Rectal smooth muscle tissue (tissue), 1 donor: ENCODE measurements at regions not wholly inside any gene's neighbourhood (a gene's known extent, or its start where the extent isn't known, plus 50 kb on each side); places are given as distances from the start of the nearest gene placed in this dataset.

ENCODE experiments used
- H3K27ac ChIP-seq: one replicate; pipeline ENCODE4 v1.7.0; 2013; ENCODE audit warnings: low read depth, low read length, inconsistent platforms
- H3K27me3 ChIP-seq: one replicate; pipeline ENCODE4 v1.7.0; 2013; ENCODE audit warnings: low read length; ENCODE audit not compliant: control insufficient read depth, insufficient read depth
- H3K36me3 ChIP-seq: one replicate; pipeline ENCODE4 v1.7.0; 2013; ENCODE audit warnings: low read length; ENCODE audit not compliant: control insufficient read depth, insufficient read depth
- H3K4me1 ChIP-seq: one replicate; pipeline ENCODE4 v1.7.0; 2013; ENCODE audit warnings: low read length; ENCODE audit not compliant: control insufficient read depth, insufficient read depth
- H3K4me3 ChIP-seq: one replicate; pipeline ENCODE4 v1.7.0; 2013; ENCODE audit warnings: low read length
- H3K9ac ChIP-seq: one replicate; pipeline ENCODE4 v1.7.0; 2013; ENCODE audit warnings: low read length

DNA sequence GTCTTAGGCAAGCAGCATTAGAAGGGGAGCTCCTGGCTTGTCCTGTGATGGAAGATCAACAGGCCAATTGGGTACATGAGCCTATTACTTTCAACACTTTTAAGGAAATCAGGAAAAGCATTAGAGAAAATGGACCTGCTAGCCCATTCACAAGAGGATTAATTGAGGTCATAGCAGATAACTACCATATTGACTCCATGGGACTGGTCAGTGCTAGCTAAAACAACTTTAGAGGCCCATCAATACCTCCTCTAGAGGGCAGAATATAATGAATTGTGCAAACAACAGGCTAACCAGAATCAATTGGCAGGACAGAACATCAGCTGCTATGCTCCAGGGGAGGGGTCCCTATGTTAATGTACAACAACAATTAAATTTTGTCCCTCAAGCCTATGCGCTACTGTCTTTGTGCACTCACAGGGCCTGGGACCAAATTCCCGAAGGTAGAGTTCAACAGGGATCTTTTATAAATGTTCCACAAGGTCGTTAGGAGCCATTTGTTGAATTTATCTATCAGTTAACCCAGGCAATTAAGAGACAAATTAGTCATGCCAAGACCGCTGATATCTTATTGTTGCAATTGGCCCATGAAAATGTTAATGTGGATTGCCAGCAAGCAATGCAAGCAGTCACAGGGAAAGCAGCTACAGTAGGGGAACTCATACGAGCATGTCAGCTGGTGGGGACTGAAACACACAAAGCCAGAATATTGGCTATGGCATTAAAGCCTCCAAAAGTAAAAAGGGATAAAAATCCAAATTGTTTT lies 106.6 kb upstream of the BTN3A2 start:
- Histone ChIP-seq H3K4me3 (no peak overlapping the region), H3K36me3 (no peaks in the 10 kb centered on the region), H3K4me1 (no peaks in the 10 kb centered on the region), H3K27me3 (no peaks in the 10 kb centered on the region), H3K27ac (no peak overlapping the region), H3K9ac (no peak overlapping the region)

- Histone ChIP-seq H3K27me3 (no peaks in the 10 kb centered on the region), H3K36me3 (no peaks in the 10 kb centered on the region), H3K4me1 (no peaks in the 10 kb centered on the region), H3K9ac (no peak overlapping the region), H3K27ac (no peak overlapping the region), H3K4me3 (no peak overlapping the region)
Measured at GRCh38 chr6:26260110-26260637, 104.8 kb upstream of the BTN3A2 start.

DNA sequence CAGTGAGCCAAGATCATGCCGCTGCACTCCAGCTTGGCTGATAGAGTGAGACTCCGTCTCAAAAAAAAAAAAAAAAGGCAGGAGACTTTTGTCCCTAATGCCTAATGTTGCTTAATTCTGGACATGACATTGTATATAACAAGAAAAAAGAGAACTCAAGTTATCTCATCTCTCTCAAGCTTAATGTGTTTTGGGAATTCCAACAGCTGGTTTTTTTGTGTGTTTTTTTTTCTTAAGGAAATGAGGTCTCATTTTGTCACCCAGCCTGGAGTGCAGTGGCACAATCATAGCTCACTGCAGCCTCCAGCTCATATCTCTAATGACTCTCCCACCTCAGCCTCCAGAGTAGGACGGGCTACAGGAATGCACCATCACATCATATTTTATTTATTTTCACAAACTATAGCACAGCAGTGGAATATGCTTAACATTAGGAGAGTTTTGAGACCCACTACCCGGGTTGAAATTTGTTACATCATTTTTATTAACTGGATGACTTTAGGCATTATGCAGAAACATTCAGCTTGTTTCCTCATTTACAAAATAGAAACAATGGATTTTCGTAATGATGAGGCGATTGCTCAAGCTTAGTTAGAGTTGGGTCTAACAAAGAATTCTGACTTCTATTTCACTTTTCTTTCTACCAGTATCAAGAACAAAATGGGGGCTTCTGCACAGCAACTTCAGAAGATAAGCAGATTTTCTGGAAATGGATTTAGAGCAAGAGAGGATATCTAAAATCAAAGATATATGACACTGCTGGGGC lies 104.1 kb upstream of the BTN3A2 start:
- Histone ChIP-seq H3K4me1 (no peaks in the 10 kb centered on the region), H3K27ac (no peak overlapping the region)

GRCh38 chr6:26264547-26264946 lies 100.5 kb upstream of the BTN3A2 start:
- no peaks in the 10 kb centered on the region for H3K27me3 ChIP-seq
- no peak overlapping the region for H3K4me3 ChIP-seq
- no peaks in the 10 kb centered on the region for H3K36me3 ChIP-seq
- H3K27ac ChIP-seq, result no peak overlapping the region
- no peaks in the 10 kb centered on the region for H3K4me1 ChIP-seq
- H3K9ac ChIP-seq, result no peak overlapping the region

More for the DNA sequence above, 104.1 kb upstream of the BTN3A2 start:
- no peak overlapping the region for H3K9ac ChIP-seq
- H3K4me3 ChIP-seq, result no peak overlapping the region
- H3K27me3 ChIP-seq, result no peaks in the 10 kb centered on the region
- no peaks in the 10 kb centered on the region for H3K36me3 ChIP-seq

- H3K4me1 ChIP-seq, result no peaks in the 10 kb centered on the region
- no peak overlapping the region for H3K9ac ChIP-seq
- H3K27ac ChIP-seq, result no peak overlapping the region
- no peaks in the 10 kb centered on the region for H3K27me3 ChIP-seq
- no peaks in the 10 kb centered on the region for H3K36me3 ChIP-seq
- no peak overlapping the region for H3K4me3 ChIP-seq
Measured at GRCh38 chr6:26267083-26267589, 97.9 kb upstream of the BTN3A2 start.

- peaks cover 6% of the 10 kb centered on the region for H3K27me3 ChIP-seq
Measured at GRCh38 chr6:26268659-26269402, 96.2 kb upstream of the BTN3A2 start.

DNA sequence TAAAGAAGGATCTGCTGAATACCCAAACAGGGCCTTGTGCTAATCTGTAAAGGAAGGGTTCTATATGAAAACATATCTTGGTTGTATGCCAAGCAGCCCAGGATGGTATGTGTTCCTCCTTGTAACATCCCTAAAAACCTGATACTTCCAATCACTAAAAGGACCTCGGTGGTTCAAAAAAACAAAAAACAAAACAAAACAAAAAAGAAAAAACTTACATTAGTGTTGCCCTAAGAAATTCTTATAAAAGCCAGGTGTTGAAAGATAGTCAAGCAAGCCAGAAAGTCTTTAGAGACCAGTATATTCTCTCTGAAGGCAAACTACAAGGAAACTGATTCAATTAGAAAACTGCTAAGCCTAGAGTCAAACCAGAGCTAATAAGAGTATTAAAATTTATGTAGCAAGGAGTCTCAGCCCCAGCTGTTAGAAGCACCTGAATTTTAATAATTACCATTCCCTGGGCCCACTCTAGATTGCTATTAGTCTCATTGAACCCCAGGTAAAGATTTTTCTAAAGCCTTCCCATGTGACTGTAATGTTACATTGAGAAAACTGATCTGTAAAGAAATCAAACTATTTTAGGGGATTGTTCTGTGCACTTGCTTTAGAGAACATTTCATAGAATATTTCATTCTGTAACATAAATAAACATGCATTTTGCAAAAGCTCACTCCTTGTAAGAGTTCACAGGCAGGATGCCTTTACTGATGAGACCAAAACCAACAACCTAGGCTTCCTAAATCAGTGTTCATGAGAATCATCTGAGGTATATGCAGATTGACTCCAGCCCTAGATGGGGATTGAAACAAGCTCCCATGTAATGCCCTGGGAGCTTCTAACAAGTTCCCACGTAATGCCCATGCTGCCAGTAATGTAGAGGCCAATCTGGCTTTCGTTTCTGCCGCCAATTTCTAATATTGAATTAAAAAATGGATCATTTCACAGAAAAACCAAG lies 95.2 kb upstream of the BTN3A2 start:
- H3K9ac ChIP-seq, result no peak overlapping the region
- H3K27ac ChIP-seq, result no peak overlapping the region
- H3K27me3 ChIP-seq, result peaks cover 6% of the 10 kb centered on the region
- no peaks in the 10 kb centered on the region for H3K4me1 ChIP-seq
- H3K4me3 ChIP-seq, result no peak overlapping the region
- H3K36me3 ChIP-seq, result no peaks in the 10 kb centered on the region

More at GRCh38 chr6:26268659-26269402, 96.2 kb upstream of the BTN3A2 start:
- no peaks in the 10 kb centered on the region for H3K36me3 ChIP-seq
- H3K4me3 ChIP-seq, result no peak overlapping the region
- H3K4me1 ChIP-seq, result no peaks in the 10 kb centered on the region
- H3K9ac ChIP-seq, result no peak overlapping the region
- H3K27ac ChIP-seq, result no peak overlapping the region

DNA sequence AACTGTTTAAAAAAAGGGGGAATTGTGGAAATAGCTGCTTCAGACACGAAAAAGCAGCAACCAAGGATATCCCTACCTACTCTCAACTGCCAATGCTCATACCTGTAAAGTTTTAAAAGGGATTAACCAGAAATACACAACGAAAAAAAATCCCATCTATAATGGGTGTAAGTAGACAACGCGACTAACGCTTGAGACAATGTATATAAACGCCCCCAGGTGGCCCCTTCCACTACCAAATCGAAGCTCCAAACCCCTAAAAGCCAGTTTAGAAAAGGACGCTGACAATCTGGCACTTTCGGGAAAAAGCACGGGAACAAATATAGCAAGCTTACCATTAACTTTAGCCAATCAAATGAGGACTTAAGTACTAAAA lies 94.5 kb upstream of the BTN3A2 start:
- no peak overlapping the region for H3K9ac ChIP-seq

GRCh38 chr6:26270903-26271667 lies 93.9 kb upstream of the BTN3A2 start:
- Histone ChIP-seq H3K9ac (peak overlapping the region; percentile 61), H3K4me1 (no peaks in the 10 kb centered on the region), H3K27ac (peak overlapping the region; percentile 73), H3K4me3 (peak overlapping the region; percentile 59), H3K27me3 (peaks cover 6% of the 10 kb centered on the region), H3K36me3 (no peaks in the 10 kb centered on the region)

More for the DNA sequence above, 94.5 kb upstream of the BTN3A2 start:
- Histone ChIP-seq H3K4me3 (no peak overlapping the region), H3K27ac (no peak overlapping the region), H3K4me1 (no peaks in the 10 kb centered on the region), H3K36me3 (no peaks in the 10 kb centered on the region), H3K27me3 (peaks cover 6% of the 10 kb centered on the region)

- no peak overlapping the region for H3K9ac ChIP-seq
- H3K36me3 ChIP-seq, result no peaks in the 10 kb centered on the region
- H3K4me3 ChIP-seq, result peak overlapping the region; percentile 59
- H3K4me1 ChIP-seq, result no peaks in the 10 kb centered on the region
- H3K27me3 ChIP-seq, result peaks cover 6% of the 10 kb centered on the region
- peak overlapping the region; percentile 73 for H3K27ac ChIP-seq
Measured at GRCh38 chr6:26271668-26272024, 93.4 kb upstream of the BTN3A2 start.

DNA sequence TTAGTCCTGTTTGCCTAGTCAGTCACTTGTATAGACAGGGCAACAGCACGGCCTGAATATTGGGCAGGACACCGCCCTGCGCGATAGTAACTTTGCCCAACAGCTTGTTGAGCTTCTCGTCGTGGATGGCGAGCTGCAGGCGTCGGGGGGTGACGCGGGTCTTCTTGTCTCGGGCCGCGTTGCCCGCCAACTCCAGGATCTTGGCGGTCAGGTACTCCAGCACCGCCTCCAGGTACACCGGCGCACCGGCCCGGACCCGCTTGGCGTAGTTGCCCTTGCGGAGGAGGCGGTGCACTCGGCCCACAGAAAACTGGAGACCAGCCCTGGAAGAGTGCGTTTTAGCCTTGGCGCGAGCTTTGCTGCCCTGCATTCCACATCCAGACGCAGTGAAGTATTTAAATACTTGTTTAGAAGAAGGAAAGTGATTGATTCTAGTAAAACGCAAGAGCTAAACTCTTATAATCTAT lies 92.8 kb upstream of the BTN3A2 start:
- Histone ChIP-seq H3K4me1 (no peaks in the 10 kb centered on the region), H3K27ac (peak overlapping the region; percentile 73), H3K27me3 (peaks cover 6% of the 10 kb centered on the region), H3K36me3 (no peaks in the 10 kb centered on the region), H3K9ac (peak overlapping the region; percentile 25), H3K4me3 (peak overlapping the region; percentile 59)
